Caco-2 (cell line): ENCODE measurements at regions not wholly inside any gene's neighbourhood (a gene's known extent, or its start where the extent isn't known, plus 50 kb on each side); places are given as distances from the start of the nearest gene placed in this dataset.
"Not testable (repeated sequence)": the region's sequence is repeated elsewhere in the genome, so short reads cannot be mapped to it uniquely, and the experiment has no call there.

ENCODE experiments used
- BruUV-seq: library from RNA; stranded (reverse); fragments of 400-500 nt; replicated peaks from 2 replicates; lab custom pipeline; 2021; lab: Mats Ljungman, UMichigan
- CTCF ChIA-PET: fragments of 300-600 bp; sonication (Branson Sonifier 250); formaldehyde crosslinking; loops from one replicate; lab custom pipeline; 2022; ENCODE audit warnings: antibody characterized with exemption; lab: Charles Lee
- POLR2A ChIA-PET: fragments of 300-600 bp; sonication (Branson Sonifier 250); formaldehyde crosslinking; loops from one replicate; lab custom pipeline; 2022; ENCODE audit warnings: antibody characterized with exemption; lab: Charles Lee
- DNase-seq, 2 experiments: peaks; one replicate each; pipeline versions ENCODE4 v3.0.0 to v3.0.0-alpha.2; 2020 to 2022
- H3K27me3 ChIP-seq: replicated peaks from 2 replicates; pipeline ENCODE4 v1.6.0; 2011; ENCODE audit warnings: low read length; ENCODE audit not compliant: control insufficient read depth, insufficient read depth
- H3K36me3 ChIP-seq: 2 replicates; pipeline ENCODE4 v1.5.1; 2011; ENCODE audit warnings: low read length; ENCODE audit not compliant: control insufficient read depth, insufficient read depth
- H3K4me1 ChIP-seq: fragments of 250-450 bp; sonication (Bioruptor Pico); 2 replicates; pipeline ENCODE4 v1.5.1; 2020; ENCODE audit warnings: mild to moderate bottlenecking
- H3K4me3 ChIP-seq: 2 replicates; pipeline ENCODE4 v1.5.1; 2011; ENCODE audit warnings: low read depth, mild to moderate bottlenecking, control low read depth, low read length
- H3K9me3 ChIP-seq: fragments of 250-450 bp; sonication (Bioruptor Pico); 2 replicates; pipeline ENCODE4 v1.5.1; 2020; ENCODE audit warnings: mild to moderate bottlenecking, moderate library complexity
- H3K27ac Mint-ChIP-seq: one replicate; pipeline ENCODE4 v1.8.0; 2022; ENCODE audit warnings: mixed read lengths; ENCODE audit not compliant: unreplicated experiment
- H3K27me3 Mint-ChIP-seq: one replicate; pipeline ENCODE4 v1.8.0; 2022; ENCODE audit warnings: mixed read lengths; ENCODE audit not compliant: insufficient read depth, unreplicated experiment
- H3K36me3 Mint-ChIP-seq: one replicate; pipeline ENCODE4 v1.8.0; 2022; ENCODE audit warnings: mild to moderate bottlenecking, mixed read lengths; ENCODE audit not compliant: insufficient read depth, unreplicated experiment
- H3K4me1 Mint-ChIP-seq: one replicate; pipeline ENCODE4 v1.8.0; 2022; ENCODE audit warnings: low read depth, mixed read lengths; ENCODE audit not compliant: unreplicated experiment
- H3K4me3 Mint-ChIP-seq: one replicate; pipeline ENCODE4 v1.8.0; 2022; ENCODE audit warnings: mild to moderate bottlenecking, moderate library complexity, mixed read lengths; ENCODE audit not compliant: unreplicated experiment
- H3K9me3 Mint-ChIP-seq: one replicate; pipeline ENCODE4 v1.8.0; 2022; ENCODE audit warnings: mixed read lengths; ENCODE audit not compliant: unreplicated experiment
- intact Hi-C: fragments of 100-400 bp; cut with micrococcal nuclease; formaldehyde crosslinking; loops from one replicate; pipeline ENCODE4 v1.10.0; 2022; ENCODE audit not compliant: unreplicated experiment
- TF ChIP-seq, protein P1 (sequence below), 2 experiments: fragments of 200-600 bp in 1 of 2; IDR thresholded peaks; 1 replicate in 1 of 2; 2 replicates in 1 of 2; pipeline versions ENCODE4 v1.5.1 to v1.8.0; 2011 to 2022; ENCODE audit warnings: antibody characterized with exemption in 1 of 2, control low read depth in 1 of 2, inconsistent platforms in 1 of 2, low read depth in 1 of 2, low read length in 1 of 2, mild to moderate bottlenecking in 1 of 2, moderate library complexity in 1 of 2; ENCODE audit not compliant: insufficient read depth in 1 of 2, severe bottlenecking in 1 of 2, unreplicated experiment in 1 of 2

DNA sequence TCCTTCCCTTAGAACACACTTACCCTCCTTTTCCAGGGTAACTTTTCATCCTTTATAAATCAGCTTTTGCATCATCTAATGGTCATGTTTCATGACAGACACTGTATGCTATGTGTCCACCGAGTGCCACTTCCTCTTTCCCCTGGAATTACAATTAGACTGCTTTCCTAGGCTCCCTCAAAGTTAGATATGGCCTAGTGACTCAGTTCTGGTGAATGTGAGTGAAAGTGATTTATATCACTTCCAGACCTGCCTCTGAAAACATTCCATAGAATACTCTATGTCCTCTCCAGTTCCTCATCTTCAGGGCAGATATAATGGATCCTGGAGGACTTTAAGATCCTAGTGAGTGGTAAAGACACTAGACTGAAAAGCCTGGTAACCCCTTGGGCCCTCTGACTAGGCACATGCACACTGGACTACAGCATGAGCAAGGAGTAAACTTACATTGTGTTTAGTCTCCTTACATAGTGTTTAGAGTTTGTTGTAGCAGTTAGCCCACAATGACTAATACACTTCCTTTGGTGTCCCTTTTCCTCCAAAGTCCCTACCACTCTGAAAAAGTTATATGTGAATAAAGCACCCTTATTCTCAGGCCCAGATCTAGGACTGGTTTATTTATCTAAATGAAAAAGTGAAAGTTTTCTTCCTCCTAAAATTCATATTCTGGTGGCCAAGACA, 59.3 kb downstream of the GPR88 start:
- no peak overlapping the region for H3K27ac Mint-ChIP-seq
- no peaks in the 10 kb centered on the region for H3K27me3 Mint-ChIP-seq
- Histone ChIP-seq H3K9me3 (no peaks in the 10 kb centered on the region), H3K36me3 (no peaks in the 10 kb centered on the region), H3K4me1 (no peaks in the 10 kb centered on the region), H3K27me3 (no peaks in the 10 kb centered on the region), H3K4me3 (no peak overlapping the region)
- no peak for DNase-seq
- intact Hi-C loops, result no loop called here
- ChIA-PET CTCF (no interaction called here), POLR2A (no interaction called here)
- TF ChIP-seq, protein P1, sequence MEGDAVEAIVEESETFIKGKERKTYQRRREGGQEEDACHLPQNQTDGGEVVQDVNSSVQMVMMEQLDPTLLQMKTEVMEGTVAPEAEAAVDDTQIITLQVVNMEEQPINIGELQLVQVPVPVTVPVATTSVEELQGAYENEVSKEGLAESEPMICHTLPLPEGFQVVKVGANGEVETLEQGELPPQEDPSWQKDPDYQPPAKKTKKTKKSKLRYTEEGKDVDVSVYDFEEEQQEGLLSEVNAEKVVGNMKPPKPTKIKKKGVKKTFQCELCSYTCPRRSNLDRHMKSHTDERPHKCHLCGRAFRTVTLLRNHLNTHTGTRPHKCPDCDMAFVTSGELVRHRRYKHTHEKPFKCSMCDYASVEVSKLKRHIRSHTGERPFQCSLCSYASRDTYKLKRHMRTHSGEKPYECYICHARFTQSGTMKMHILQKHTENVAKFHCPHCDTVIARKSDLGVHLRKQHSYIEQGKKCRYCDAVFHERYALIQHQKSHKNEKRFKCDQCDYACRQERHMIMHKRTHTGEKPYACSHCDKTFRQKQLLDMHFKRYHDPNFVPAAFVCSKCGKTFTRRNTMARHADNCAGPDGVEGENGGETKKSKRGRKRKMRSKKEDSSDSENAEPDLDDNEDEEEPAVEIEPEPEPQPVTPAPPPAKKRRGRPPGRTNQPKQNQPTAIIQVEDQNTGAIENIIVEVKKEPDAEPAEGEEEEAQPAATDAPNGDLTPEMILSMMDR (IDR thresholded peaks at IDR 0.05; ENCODE audit: insufficient read depth in 1 of 2, low read depth in 1 of 2, low read length in 1 of 2, severe bottlenecking in 1 of 2, unreplicated experiment in 1 of 2), result no peak
- no peak overlapping the region for H3K4me3 Mint-ChIP-seq
- no TSS peak for BruUV-seq
- H3K9me3 Mint-ChIP-seq, result peaks cover 10% of the 10 kb centered on the region
- no peaks in the 10 kb centered on the region for H3K4me1 Mint-ChIP-seq
- H3K36me3 Mint-ChIP-seq, result no peaks in the 10 kb centered on the region

DNA sequence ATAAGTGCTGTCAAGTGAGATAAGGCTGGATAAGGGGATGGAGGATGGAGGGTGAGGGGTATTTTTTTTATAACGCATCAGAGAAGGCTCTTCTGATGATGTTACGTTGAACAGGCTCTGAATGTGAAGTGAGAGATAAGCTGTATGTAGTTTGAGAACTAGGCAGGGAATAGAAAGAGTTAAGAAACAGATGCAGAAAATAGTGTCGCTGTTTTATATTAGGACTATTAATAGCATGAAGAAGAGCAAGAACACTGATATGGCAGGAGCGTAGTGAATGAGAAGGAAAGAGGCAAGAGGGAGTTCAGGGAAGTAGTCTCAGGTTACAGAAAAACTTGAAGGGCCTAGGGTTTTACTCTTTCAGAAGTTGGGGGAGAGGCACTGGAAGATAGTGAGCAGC, 59.8 kb downstream of the GPR88 start:
- no peaks in the 10 kb centered on the region for H3K4me1 Mint-ChIP-seq
- peaks cover 14% of the 10 kb centered on the region for H3K9me3 Mint-ChIP-seq
- Histone ChIP-seq H3K27me3 (no peaks in the 10 kb centered on the region), H3K9me3 (no peaks in the 10 kb centered on the region), H3K4me3 (no peak overlapping the region), H3K36me3 (no peaks in the 10 kb centered on the region), H3K4me1 (no peaks in the 10 kb centered on the region)
- no peak for DNase-seq
- TF ChIP-seq, protein P1 (IDR thresholded peaks at IDR 0.05; ENCODE audit: insufficient read depth in 1 of 2, low read depth in 1 of 2, low read length in 1 of 2, severe bottlenecking in 1 of 2, unreplicated experiment in 1 of 2), result no peak
- no TSS peak for BruUV-seq
- H3K4me3 Mint-ChIP-seq, result no peak overlapping the region
- ChIA-PET CTCF (no interaction called here), POLR2A (no interaction called here)
- no peak overlapping the region for H3K27ac Mint-ChIP-seq
- intact Hi-C loops, result no loop called here
- no peaks in the 10 kb centered on the region for H3K36me3 Mint-ChIP-seq
- no peaks in the 10 kb centered on the region for H3K27me3 Mint-ChIP-seq

DNA sequence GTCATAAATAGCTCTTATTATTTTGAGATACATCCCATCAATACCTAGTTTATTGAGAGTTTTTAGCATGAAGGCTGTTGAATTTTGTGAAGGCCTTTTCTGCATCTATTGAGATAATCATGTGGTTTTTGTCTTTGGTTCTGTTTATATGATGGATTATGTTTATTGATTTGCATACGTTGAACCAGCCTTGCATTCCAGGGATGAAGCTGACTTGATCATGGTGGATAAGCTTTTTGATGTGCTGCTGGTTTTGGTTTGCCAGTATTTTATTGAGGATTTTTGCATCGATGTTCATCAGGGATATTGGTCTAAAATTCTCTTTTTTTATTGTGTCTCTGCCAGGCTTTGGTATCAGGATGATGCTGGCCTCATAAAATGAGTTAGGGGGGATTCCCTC, 62.4 kb downstream of the GPR88 start:
- H3K4me3 Mint-ChIP-seq, intact Hi-C loops, H3K9me3 ChIP-seq, H3K27me3 Mint-ChIP-seq, H3K36me3 Mint-ChIP-seq, CTCF ChIA-PET, BruUV-seq, POLR2A ChIA-PET, H3K27ac Mint-ChIP-seq, H3K4me1 ChIP-seq, H3K36me3 ChIP-seq, H3K4me3 ChIP-seq, H3K4me1 Mint-ChIP-seq, DNase-seq, H3K27me3 ChIP-seq: not testable (repeated sequence)
- H3K9me3 Mint-ChIP-seq, result peaks cover 19% of the 10 kb centered on the region

DNA sequence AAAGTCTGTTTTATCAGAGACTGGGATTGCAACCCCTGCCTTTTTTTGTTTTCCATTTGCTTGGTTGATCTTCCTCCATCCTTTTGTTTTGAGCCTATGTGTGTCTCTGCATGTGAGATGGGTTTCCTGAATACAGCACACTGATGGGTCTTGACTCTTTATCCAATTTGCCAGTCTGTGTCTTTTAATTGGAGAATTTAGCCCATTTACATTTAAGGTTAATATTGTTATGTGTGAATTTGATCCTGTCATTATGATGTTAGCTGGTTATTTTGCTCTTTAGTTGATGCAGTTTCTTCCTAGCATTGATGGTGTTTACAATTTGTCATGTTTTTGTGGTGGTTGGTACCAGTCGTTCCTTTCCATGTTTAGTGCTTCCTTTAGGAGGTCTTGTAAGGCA, 64.1 kb downstream of the GPR88 start:
- POLR2A ChIA-PET, H3K4me1 Mint-ChIP-seq, intact Hi-C loops, H3K27me3 Mint-ChIP-seq, H3K4me3 ChIP-seq, H3K4me3 Mint-ChIP-seq, BruUV-seq, H3K27ac Mint-ChIP-seq, H3K36me3 Mint-ChIP-seq, H3K36me3 ChIP-seq, DNase-seq, H3K4me1 ChIP-seq, CTCF ChIA-PET, H3K9me3 ChIP-seq, H3K27me3 ChIP-seq: not testable (repeated sequence)
- H3K9me3 Mint-ChIP-seq, result peaks cover 19% of the 10 kb centered on the region
